ENCODE measurements at regions not wholly inside any gene's neighbourhood (a gene's known extent, or its start where the extent isn't known, plus 50 kb on each side); places are given as distances from the start of the nearest gene placed in this dataset.

DNA sequence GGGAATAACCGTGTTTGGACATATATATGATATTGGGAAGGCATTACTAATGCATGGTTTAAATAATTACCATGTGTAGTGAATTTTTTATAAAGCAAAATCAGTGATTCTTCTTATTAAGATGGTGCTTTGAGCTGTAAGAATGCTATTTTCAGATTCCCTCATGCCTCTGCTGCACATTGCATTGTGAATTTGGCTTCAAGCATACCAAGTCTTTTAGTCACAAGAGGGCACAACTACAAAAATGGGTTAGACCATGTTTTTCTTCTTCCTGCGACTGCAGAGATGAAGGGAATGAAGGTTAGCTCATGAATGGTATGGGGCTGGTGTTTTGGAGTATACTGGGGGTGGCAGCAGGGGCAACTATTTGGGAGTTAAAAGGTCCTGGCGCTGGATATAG is 320.1 kb downstream of the SLC4A3 start:
- H3K27me3 ChIP-seq (ENCODE audit: low read length), result no peaks in the 10 kb centered on the region
- TF ChIP-seq, protein P1, sequence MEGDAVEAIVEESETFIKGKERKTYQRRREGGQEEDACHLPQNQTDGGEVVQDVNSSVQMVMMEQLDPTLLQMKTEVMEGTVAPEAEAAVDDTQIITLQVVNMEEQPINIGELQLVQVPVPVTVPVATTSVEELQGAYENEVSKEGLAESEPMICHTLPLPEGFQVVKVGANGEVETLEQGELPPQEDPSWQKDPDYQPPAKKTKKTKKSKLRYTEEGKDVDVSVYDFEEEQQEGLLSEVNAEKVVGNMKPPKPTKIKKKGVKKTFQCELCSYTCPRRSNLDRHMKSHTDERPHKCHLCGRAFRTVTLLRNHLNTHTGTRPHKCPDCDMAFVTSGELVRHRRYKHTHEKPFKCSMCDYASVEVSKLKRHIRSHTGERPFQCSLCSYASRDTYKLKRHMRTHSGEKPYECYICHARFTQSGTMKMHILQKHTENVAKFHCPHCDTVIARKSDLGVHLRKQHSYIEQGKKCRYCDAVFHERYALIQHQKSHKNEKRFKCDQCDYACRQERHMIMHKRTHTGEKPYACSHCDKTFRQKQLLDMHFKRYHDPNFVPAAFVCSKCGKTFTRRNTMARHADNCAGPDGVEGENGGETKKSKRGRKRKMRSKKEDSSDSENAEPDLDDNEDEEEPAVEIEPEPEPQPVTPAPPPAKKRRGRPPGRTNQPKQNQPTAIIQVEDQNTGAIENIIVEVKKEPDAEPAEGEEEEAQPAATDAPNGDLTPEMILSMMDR (conservative IDR thresholded peaks at IDR 0.05; ENCODE audit: low read depth, low read length), result no peak
- TF ChIP-seq EZH2 (IDR thresholded peaks at IDR 0.05; ENCODE audit: low read length, unreplicated experiment) (no peak), EZH2phosphoT487 (IDR thresholded peaks at IDR 0.05; ENCODE audit: borderline replicate concordance, low read length) (no peak)
- no peak overlapping the region for H2AFZ ChIP-seq (ENCODE audit: low read length)
- no peaks in the 10 kb centered on the region for H3K79me2 ChIP-seq (ENCODE audit: low read length)
- POLR2A ChIA-PET (ENCODE audit: unreplicated experiment), result no interaction called here
- H3F3A ChIP-seq (ENCODE audit: low read length, unreplicated experiment), result no peaks in the 10 kb centered on the region
- H3K27ac ChIP-seq (ENCODE audit: low read length), result no peak overlapping the region
- DNase-seq (peak; percentile 21), ATAC-seq (no peak)
- intact Hi-C loops (cut with micrococcal nuclease), result no loop called here
- no TSS peak for BruUV-seq (replicated peaks)
- CTCF ChIA-PET, result no interaction called here
- no peaks in the 10 kb centered on the region for H3K9me2 ChIP-seq (replicated peaks; ENCODE audit: low read length)
- no peaks in the 10 kb centered on the region for H3K4me1 ChIP-seq (ENCODE audit: insufficient read depth, low read length)
- no peak overlapping the region for H3K9ac ChIP-seq (ENCODE audit: low read length)
- no peak overlapping the region for H3K4me2 ChIP-seq (ENCODE audit: low read length)
- H3K9me3 ChIP-seq (ENCODE audit: low read length), result no peaks in the 10 kb centered on the region
- H4K20me1 ChIP-seq (ENCODE audit: low read length), result no peaks in the 10 kb centered on the region
- no peaks in the 10 kb centered on the region for H3K36me3 ChIP-seq (ENCODE audit: low read depth, low read length)
- no peak overlapping the region for H3K4me3 ChIP-seq (ENCODE audit: low read length)

DNA sequence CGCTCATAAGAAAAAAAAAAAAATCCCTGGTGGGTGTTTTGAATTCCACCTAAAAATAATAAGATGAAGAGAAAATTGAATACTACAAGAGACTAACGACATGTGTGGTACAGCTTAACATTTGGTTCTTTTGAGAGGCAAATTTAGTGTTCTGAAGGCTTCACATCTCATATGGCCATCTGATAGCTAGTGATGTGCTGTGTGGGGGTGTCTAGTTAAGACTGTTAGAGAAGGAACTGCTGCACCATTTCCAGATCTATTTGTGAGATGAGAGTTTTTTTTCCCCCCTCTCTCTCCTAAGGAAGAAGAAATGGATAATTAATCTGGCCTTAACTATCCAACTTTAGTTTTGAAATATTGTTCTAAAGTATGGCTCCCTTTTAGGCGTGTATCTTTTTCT is 321.6 kb downstream of the SLC4A3 start:
- no peaks in the 10 kb centered on the region for H3K4me1 ChIP-seq (ENCODE audit: insufficient read depth, low read length)
- H3K27me3 ChIP-seq (ENCODE audit: low read length), result no peaks in the 10 kb centered on the region
- no peak for ATAC-seq
- H3K4me3 ChIP-seq (ENCODE audit: low read length), result no peak overlapping the region
- no peak overlapping the region for H3K9ac ChIP-seq (ENCODE audit: low read length)
- no peak overlapping the region for H2AFZ ChIP-seq (ENCODE audit: low read length)
- TF ChIP-seq EZH2phosphoT487 (IDR thresholded peaks at IDR 0.05; ENCODE audit: borderline replicate concordance, low read length) (no peak), EZH2 (IDR thresholded peaks at IDR 0.05; ENCODE audit: low read length, unreplicated experiment) (no peak)
- TF ChIP-seq, protein P1 (conservative IDR thresholded peaks at IDR 0.05; ENCODE audit: low read depth, low read length), result no peak
- H3F3A ChIP-seq (ENCODE audit: low read length, unreplicated experiment), result no peaks in the 10 kb centered on the region
- CTCF ChIA-PET, result no interaction called here
- H4K20me1 ChIP-seq (ENCODE audit: low read length), result no peaks in the 10 kb centered on the region
- BruUV-seq (replicated peaks), result no TSS peak
- no peaks in the 10 kb centered on the region for H3K9me3 ChIP-seq (ENCODE audit: low read length)
- intact Hi-C loops (cut with micrococcal nuclease), result no loop called here
- POLR2A ChIA-PET (ENCODE audit: unreplicated experiment), result no interaction called here
- no peaks in the 10 kb centered on the region for H3K9me2 ChIP-seq (replicated peaks; ENCODE audit: low read length)
- H3K36me3 ChIP-seq (ENCODE audit: low read depth, low read length), result no peaks in the 10 kb centered on the region
- H3K4me2 ChIP-seq (ENCODE audit: low read length), result no peak overlapping the region
- no peak overlapping the region for H3K27ac ChIP-seq (ENCODE audit: low read length)
- H3K79me2 ChIP-seq (ENCODE audit: low read length), result no peaks in the 10 kb centered on the region
- no peak for DNase-seq

DNA sequence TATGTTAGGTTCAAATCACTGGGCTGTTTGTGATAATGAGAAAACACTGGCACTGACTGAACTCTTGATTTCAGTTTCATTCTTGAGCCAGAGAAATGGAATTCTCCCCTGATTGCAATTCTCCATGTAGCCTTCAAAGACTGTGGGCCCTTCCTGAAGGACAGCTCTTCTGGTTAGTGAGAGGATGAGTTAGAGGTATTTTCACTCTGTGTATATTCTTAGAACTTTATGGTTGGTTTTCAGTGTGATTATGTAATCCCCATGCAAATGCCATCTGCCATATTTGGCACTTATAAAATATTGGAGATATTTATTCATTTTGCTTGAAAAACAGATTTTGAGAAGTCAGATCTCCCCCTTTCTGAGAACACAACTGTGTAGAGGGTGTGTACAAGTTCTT is 323.7 kb downstream of the SLC4A3 start:
- BruUV-seq (replicated peaks), result no TSS peak
- no peaks in the 10 kb centered on the region for H3F3A ChIP-seq (ENCODE audit: low read length, unreplicated experiment)
- intact Hi-C loops (cut with micrococcal nuclease), result no loop called here

More for the DNA sequence above, 323.7 kb downstream of the SLC4A3 start:
- no peaks in the 10 kb centered on the region for H4K20me1 ChIP-seq (ENCODE audit: low read length)
- H3K27me3 ChIP-seq (ENCODE audit: low read length), result no peaks in the 10 kb centered on the region
- POLR2A ChIA-PET (ENCODE audit: unreplicated experiment), result no interaction called here
- no peak for ATAC-seq
- H3K4me1 ChIP-seq (ENCODE audit: insufficient read depth, low read length), result no peaks in the 10 kb centered on the region
- no peak overlapping the region for H3K4me2 ChIP-seq (ENCODE audit: low read length)
- no peaks in the 10 kb centered on the region for H3K36me3 ChIP-seq (ENCODE audit: low read depth, low read length)
- no peak overlapping the region for H3K27ac ChIP-seq (ENCODE audit: low read length)
- no peaks in the 10 kb centered on the region for H3K9me3 ChIP-seq (ENCODE audit: low read length)
- H2AFZ ChIP-seq (ENCODE audit: low read length), result no peak overlapping the region
- no peaks in the 10 kb centered on the region for H3K79me2 ChIP-seq (ENCODE audit: low read length)
- no peaks in the 10 kb centered on the region for H3K9me2 ChIP-seq (replicated peaks; ENCODE audit: low read length)
- DNase-seq, result no peak
- CTCF ChIA-PET, result no interaction called here
- no peak for TF ChIP-seq EZH2 (IDR thresholded peaks at IDR 0.05; ENCODE audit: low read length, unreplicated experiment)
- TF ChIP-seq EZH2phosphoT487 (IDR thresholded peaks at IDR 0.05; ENCODE audit: borderline replicate concordance, low read length), result no peak
- TF ChIP-seq, protein P1 (conservative IDR thresholded peaks at IDR 0.05; ENCODE audit: low read depth, low read length), result no peak
- no peak overlapping the region for H3K4me3 ChIP-seq (ENCODE audit: low read length)
- no peak overlapping the region for H3K9ac ChIP-seq (ENCODE audit: low read length)
